Hepatocyte (in vitro differentiated cells): ENCODE measurements at regions not wholly inside any gene's neighbourhood (a gene's known extent, or its start where the extent isn't known, plus 50 kb on each side); places are given as distances from the start of the nearest gene placed in this dataset.

Source experiments
- DNase-seq: peaks from one replicate; pipeline ENCODE4 v3.0.0-alpha.2; 2016; ENCODE audit warnings: low spot score
- H2AFZ ChIP-seq: fragments of 200-600 bp; sonication (generic); 2 replicates; pipeline ENCODE4 v1.6.0; 2016; ENCODE audit warnings: antibody characterized with exemption, mild to moderate bottlenecking
- H3K27ac ChIP-seq: fragments of 200-600 bp; sonication (generic); 2 replicates; pipeline ENCODE4 v1.5.1; 2016; ENCODE audit warnings: mild to moderate bottlenecking
- H3K27me3 ChIP-seq: fragments of 200-600 bp; sonication (generic); 2 replicates; pipeline ENCODE4 v1.6.1; 2016
- H3K36me3 ChIP-seq: fragments of 200-600 bp; sonication (generic); replicated peaks from 2 replicates; pipeline ENCODE4 v1.5.1; 2016; ENCODE audit warnings: low read depth; ENCODE audit not compliant: insufficient read depth
- H3K4me1 ChIP-seq: fragments of 200-600 bp; sonication (generic); 2 replicates; pipeline ENCODE4 v1.5.1; 2016; ENCODE audit warnings: mild to moderate bottlenecking, moderate library complexity; ENCODE audit not compliant: insufficient read depth
- H3K4me2 ChIP-seq: fragments of 200-600 bp; sonication (generic); 2 replicates; pipeline ENCODE4 v1.6.0; 2016
- H3K4me3 ChIP-seq: fragments of 200-600 bp; sonication (generic); 2 replicates; pipeline ENCODE4 v1.5.1; 2016; ENCODE audit warnings: mild to moderate bottlenecking
- H3K79me2 ChIP-seq: fragments of 200-600 bp; sonication (generic); 2 replicates; pipeline ENCODE4 v1.6.0; 2017; ENCODE audit warnings: mild to moderate bottlenecking
- H3K9me2 ChIP-seq: fragments of 200-600 bp; sonication (generic); replicated peaks from 2 replicates; pipeline ENCODE4 v1.6.0; 2017; ENCODE audit warnings: mild to moderate bottlenecking; ENCODE audit not compliant: insufficient read depth
- H3K9me3 ChIP-seq: fragments of 200-600 bp; sonication (generic); 2 replicates; pipeline ENCODE4 v1.5.1; 2016; ENCODE audit warnings: low read depth, mild to moderate bottlenecking
- H4K20me1 ChIP-seq: fragments of 200-600 bp; sonication (generic); 2 replicates; pipeline ENCODE4 v1.6.0; 2016; ENCODE audit warnings: mild to moderate bottlenecking; ENCODE audit not compliant: insufficient read depth, poor library complexity, severe bottlenecking
- CTCF ChIP-seq: fragments of 200-600 bp; sonication (generic); IDR thresholded peaks from 2 replicates; pipeline ENCODE4 v1.5.1; 2016; ENCODE audit warnings: antibody characterized with exemption, mild to moderate bottlenecking; ENCODE audit not compliant: poor library complexity
- EZH2 ChIP-seq: fragments of 200-600 bp; sonication (generic); IDR thresholded peaks from 2 replicates; pipeline ENCODE4 v1.6.1; 2016; ENCODE audit warnings: antibody characterized with exemption, mild to moderate bottlenecking, borderline replicate concordance
- EZH2phosphoT487 ChIP-seq: fragments of 200-600 bp; sonication (generic); IDR thresholded peaks from one replicate; pipeline ENCODE4 v1.6.1; 2018; ENCODE audit warnings: antibody characterized with exemption, mild to moderate bottlenecking, low read depth, moderate library complexity; ENCODE audit not compliant: unreplicated experiment, severe bottlenecking
- WGBS: methylation state at CpG from one replicate; pipeline ENCODE4 v1.1.6; 2016; ENCODE audit warnings: low lambda C conversion rate; ENCODE audit errors: missing lambda C conversion rate; 5-methylcytosine and 5-hydroxymethylcytosine counted together

DNA sequence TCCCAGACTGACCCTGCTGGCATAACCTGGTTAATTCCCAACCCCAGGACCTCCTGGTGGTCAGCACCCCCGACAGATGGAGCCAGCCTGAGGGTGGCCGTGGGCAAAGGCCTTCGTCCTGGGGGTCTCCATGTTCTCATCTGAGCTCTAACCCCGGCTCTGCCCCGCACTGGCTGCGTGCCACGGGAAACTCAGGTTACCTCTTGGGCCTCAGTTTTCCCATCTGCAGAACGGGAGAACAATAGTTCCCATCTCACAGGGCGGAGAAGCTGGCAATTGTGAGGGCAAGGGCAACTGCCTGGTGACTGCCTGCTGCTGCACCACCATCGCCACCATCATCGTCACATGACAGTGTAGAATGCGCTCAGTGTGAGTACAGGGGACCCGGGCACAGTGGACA, 77.9 kb downstream of the RFLNA start:
- no peaks in the 10 kb centered on the region for H3K9me3 ChIP-seq
- no peak overlapping the region for H3K4me3 ChIP-seq
- 98% methylated on average over 13 of the region's 13 CpGs for WGBS
- no peak overlapping the region for H2AFZ ChIP-seq
- no peak for DNase-seq
- H4K20me1 ChIP-seq = peaks cover 17% of the 10 kb centered on the region
- no peak for TF ChIP-seq CTCF
- TF ChIP-seq EZH2phosphoT487 = no peak
- no peaks in the 10 kb centered on the region for H3K9me2 ChIP-seq
- H3K4me1 ChIP-seq = peaks cover 6% of the 10 kb centered on the region
- peaks cover 9% of the 10 kb centered on the region for H3K79me2 ChIP-seq
- H3K36me3 ChIP-seq = no peaks in the 10 kb centered on the region
- H3K27me3 ChIP-seq = no peaks in the 10 kb centered on the region
- H3K27ac ChIP-seq = no peak overlapping the region
- no peak overlapping the region for H3K4me2 ChIP-seq

GRCh38 chr12:124371970-124372555, 77.2 kb downstream of the RFLNA start:
- Histone ChIP-seq H3K36me3 (no peaks in the 10 kb centered on the region), H4K20me1 (peaks cover 22% of the 10 kb centered on the region), H3K79me2 (peaks cover 9% of the 10 kb centered on the region), H3K27me3 (no peaks in the 10 kb centered on the region), H3K4me3 (no peak overlapping the region), H3K4me2 (no peak overlapping the region), H3K9me3 (no peaks in the 10 kb centered on the region), H2AFZ (no peak overlapping the region), H3K4me1 (peaks cover 6% of the 10 kb centered on the region), H3K27ac (no peak overlapping the region), H3K9me2 (no peaks in the 10 kb centered on the region)
- no peak for TF ChIP-seq EZH2
- TF ChIP-seq CTCF = no peak
- no peak for TF ChIP-seq EZH2phosphoT487
- DNase-seq = no peak
- 95% methylated on average over 19 of the region's 37 CpGs for WGBS

- peaks cover 22% of the 10 kb centered on the region for H4K20me1 ChIP-seq
- TF ChIP-seq EZH2 (no peak), EZH2phosphoT487 (no peak), CTCF (no peak)
These were observed 76.5 kb downstream of the RFLNA start for GRCh38 chr12:124371366-124371765.

GRCh38 chr12:124370851-124371250, 76.0 kb downstream of the RFLNA start:
- peaks cover 6% of the 10 kb centered on the region for H3K4me1 ChIP-seq
- DNase-seq = no peak
- H3K79me2 ChIP-seq = peaks cover 19% of the 10 kb centered on the region
- no peaks in the 10 kb centered on the region for H3K27me3 ChIP-seq
- no peak overlapping the region for H2AFZ ChIP-seq
- no peak overlapping the region for H3K4me2 ChIP-seq
- WGBS = 96% methylated on average over 5 of the region's 7 CpGs
- H3K9me3 ChIP-seq = no peaks in the 10 kb centered on the region
- no peaks in the 10 kb centered on the region for H3K9me2 ChIP-seq
- no peaks in the 10 kb centered on the region for H3K36me3 ChIP-seq
- peaks cover 26% of the 10 kb centered on the region for H4K20me1 ChIP-seq
- TF ChIP-seq CTCF = no peak
- TF ChIP-seq EZH2 = no peak
- no peak for TF ChIP-seq EZH2phosphoT487
- H3K4me3 ChIP-seq = no peak overlapping the region
- no peak overlapping the region for H3K27ac ChIP-seq

More at GRCh38 chr12:124371366-124371765, 76.5 kb downstream of the RFLNA start:
- WGBS = 87% methylated on average over 13 of the region's 13 CpGs
- Histone ChIP-seq H3K27ac (no peak overlapping the region), H3K36me3 (no peaks in the 10 kb centered on the region), H3K9me2 (no peaks in the 10 kb centered on the region), H3K4me2 (no peak overlapping the region), H2AFZ (no peak overlapping the region), H3K79me2 (peaks cover 14% of the 10 kb centered on the region), H3K4me3 (no peak overlapping the region), H3K9me3 (no peaks in the 10 kb centered on the region), H3K4me1 (peaks cover 6% of the 10 kb centered on the region), H3K27me3 (no peaks in the 10 kb centered on the region)
- DNase-seq = no peak
